Smooth muscle cell (in vitro differentiated cells): ENCODE measurements at regions not wholly inside any gene's neighbourhood (a gene's known extent, or its start where the extent isn't known, plus 50 kb on each side); places are given as distances from the start of the nearest gene placed in this dataset.
"Not testable (repeated sequence)": the region's sequence is repeated elsewhere in the genome, so short reads cannot be mapped to it uniquely, and the experiment has no call there.

Experiments
- DNase-seq: peaks from one replicate; lab custom pipeline; 2025; ENCODE audit not compliant: unreplicated experiment; lab: John Stamatoyannopoulos, UW
- H2AFZ ChIP-seq: fragments of 200-600 bp; sonication (generic); 2 replicates; pipeline ENCODE4 v1.6.0; 2016; ENCODE audit warnings: antibody characterized with exemption, low read depth, mild to moderate bottlenecking
- H3F3A ChIP-seq: fragments of 200-600 bp; sonication (generic); 2 replicates; pipeline ENCODE4 v1.6.0; 2017; ENCODE audit warnings: antibody characterized with exemption, low read depth
- H3K27ac ChIP-seq: fragments of 200-600 bp; sonication (generic); 2 replicates; pipeline ENCODE4 v1.5.1; 2016; ENCODE audit warnings: low read depth, mild to moderate bottlenecking
- H3K27me3 ChIP-seq: fragments of 200-600 bp; sonication (generic); 2 replicates; pipeline ENCODE4 v1.6.1; 2016; ENCODE audit warnings: low read depth, mild to moderate bottlenecking
- H3K36me3 ChIP-seq: fragments of 200-600 bp; sonication (generic); 2 replicates; pipeline ENCODE4 v1.5.1; 2016; ENCODE audit warnings: low read depth
- H3K4me1 ChIP-seq: fragments of 200-600 bp; sonication (generic); 2 replicates; pipeline ENCODE4 v1.5.1; 2016; ENCODE audit warnings: low read depth
- H3K4me2 ChIP-seq: fragments of 200-600 bp; sonication (generic); 2 replicates; pipeline ENCODE4 v1.6.0; 2016; ENCODE audit warnings: mild to moderate bottlenecking
- H3K4me3 ChIP-seq: fragments of 200-600 bp; sonication (generic); 2 replicates; pipeline ENCODE4 v1.5.1; 2016; ENCODE audit warnings: mild to moderate bottlenecking
- H3K79me2 ChIP-seq: fragments of 200-600 bp; sonication (generic); 2 replicates; pipeline ENCODE4 v1.6.0; 2016; ENCODE audit warnings: low read depth, mild to moderate bottlenecking
- H3K9ac ChIP-seq: fragments of 200-600 bp; sonication (generic); 2 replicates; pipeline ENCODE4 v1.6.0; 2016; ENCODE audit warnings: low read depth
- H3K9me3 ChIP-seq: fragments of 200-600 bp; sonication (generic); replicated peaks from 2 replicates; pipeline ENCODE4 v1.5.1; 2016; ENCODE audit warnings: low read depth
- H4K20me1 ChIP-seq: fragments of 200-600 bp; sonication (generic); 2 replicates; pipeline ENCODE4 v1.6.0; 2016; ENCODE audit warnings: low read depth
- CTCF ChIP-seq: fragments of 200-600 bp; sonication (generic); IDR thresholded peaks from 2 replicates; pipeline ENCODE4 v1.5.1; 2017; ENCODE audit warnings: borderline replicate concordance, mild to moderate bottlenecking, antibody characterized with exemption; ENCODE audit not compliant: insufficient read depth, poor library complexity, severe bottlenecking
- WGBS: methylation state at CpG from one replicate; pipeline ENCODE4 v1.1.7; 2016; ENCODE audit warnings: low lambda C conversion rate; 5-methylcytosine and 5-hydroxymethylcytosine counted together

GRCh38 chr22:35159343-35159742 is 93.4 kb downstream of the ISX start:
- Histone ChIP-seq H3K4me2 (no peak overlapping the region), H2AFZ (no peak overlapping the region), H3K79me2 (no peaks in the 10 kb centered on the region), H4K20me1 (no peaks in the 10 kb centered on the region), H3K9me3 (no peaks in the 10 kb centered on the region), H3K4me1 (no peaks in the 10 kb centered on the region), H3K9ac (no peak overlapping the region), H3K27me3 (peaks cover 3% of the 10 kb centered on the region), H3K4me3 (no peak overlapping the region), H3F3A (no peaks in the 10 kb centered on the region), H3K36me3 (no peaks in the 10 kb centered on the region), H3K27ac (no peak overlapping the region)
- 94% methylated on average over 3 of the region's 3 CpGs for WGBS
- TF ChIP-seq CTCF: no peak
- no peak for DNase-seq

GRCh38 chr22:35160268-35160667 is 94.3 kb downstream of the ISX start:
- Histone ChIP-seq H3K4me1 (no peaks in the 10 kb centered on the region), H3F3A (no peaks in the 10 kb centered on the region), H3K79me2 (no peaks in the 10 kb centered on the region), H4K20me1 (no peaks in the 10 kb centered on the region), H2AFZ (no peak overlapping the region), H3K36me3 (no peaks in the 10 kb centered on the region), H3K9ac (no peak overlapping the region), H3K4me2 (no peak overlapping the region), H3K9me3 (no peaks in the 10 kb centered on the region), H3K27ac (no peak overlapping the region), H3K4me3 (no peak overlapping the region), H3K27me3 (no peaks in the 10 kb centered on the region)
- 96% methylated on average over 6 of the region's 6 CpGs for WGBS
- no peak for DNase-seq
- no peak for TF ChIP-seq CTCF

- 72% methylated on average over 11 of the region's 11 CpGs for WGBS
- not testable (repeated sequence) for H3K4me1 ChIP-seq, H3K27ac ChIP-seq, H3K9me3 ChIP-seq, H3K9ac ChIP-seq, H4K20me1 ChIP-seq, H3K27me3 ChIP-seq, H2AFZ ChIP-seq, H3K79me2 ChIP-seq, DNase-seq, H3K36me3 ChIP-seq, H3K4me2 ChIP-seq, H3F3A ChIP-seq, H3K4me3 ChIP-seq
Measured at GRCh38 chr22:35165896-35166295, 91.4 kb upstream of the HMGXB4 start.

GRCh38 chr22:35170716-35171697 is 86.3 kb upstream of the HMGXB4 start:
- no peak overlapping the region for H3K9ac ChIP-seq
- DNase-seq: no peak
- H3K27ac ChIP-seq: no peak overlapping the region
- no peaks in the 10 kb centered on the region for H3K36me3 ChIP-seq
- 89% methylated on average over 11 of the region's 11 CpGs for WGBS
- no peak overlapping the region for H2AFZ ChIP-seq
- H3K4me1 ChIP-seq: no peaks in the 10 kb centered on the region
- H3K4me3 ChIP-seq: no peak overlapping the region
- no peaks in the 10 kb centered on the region for H4K20me1 ChIP-seq
- H3K9me3 ChIP-seq: no peaks in the 10 kb centered on the region
- no peak for TF ChIP-seq CTCF
- H3K79me2 ChIP-seq: no peaks in the 10 kb centered on the region
- H3K4me2 ChIP-seq: no peak overlapping the region
- H3K27me3 ChIP-seq: peaks cover 25% of the 10 kb centered on the region
- no peaks in the 10 kb centered on the region for H3F3A ChIP-seq
